ENCODE measurements at regions not wholly inside any gene's neighbourhood (a gene's known extent, or its start where the extent isn't known, plus 50 kb on each side); places are given as distances from the start of the nearest gene placed in this dataset.

- Mint-ChIP-seq H3K4me1 (no peaks in the 10 kb centered on the region), H3K9me3 (ENCODE audit: insufficient read depth) (no peaks in the 10 kb centered on the region), H3K27ac (no peak overlapping the region), H3K4me3 (no peak overlapping the region), H3K27me3 (peaks cover 18% of the 10 kb centered on the region)
- Histone ChIP-seq H3K4me2 (replicated peaks; ENCODE audit: low read depth, low read length, poor library complexity, severe bottlenecking) (no peak overlapping the region), H2AFZ (ENCODE audit: insufficient read depth, low read depth, low read length, poor library complexity, severe bottlenecking) (no peak overlapping the region), H3K27ac (ENCODE audit: low read length in 2 of 2) (no peak overlapping the region), H3K27me3 (replicated peaks in 1 of 4; ENCODE audit: control extremely low read depth in 1 of 4, control insufficient read depth in 3 of 4, insufficient read depth in 4 of 4, low read length in 3 of 4) (no peaks in the 10 kb centered on the region), H3K79me2 (ENCODE audit: control insufficient read depth, insufficient read depth, low read length) (no peaks in the 10 kb centered on the region), H3K4me1 (ENCODE audit: control insufficient read depth in 2 of 2, insufficient read depth in 2 of 2, low read length in 2 of 2) (no peaks in the 10 kb centered on the region), H3K9ac (ENCODE audit: low read length) (no peak overlapping the region), H3K36me3 (replicated peaks in 1 of 2; ENCODE audit: control extremely low read depth in 1 of 2, control insufficient read depth in 1 of 2, extremely low read depth in 1 of 2, insufficient read depth in 2 of 2, low read length in 1 of 2) (no peaks in the 10 kb centered on the region), H3K9me3 (ENCODE audit: control extremely low read depth in 1 of 3, control insufficient read depth in 2 of 3, insufficient read depth in 1 of 3, low read length in 2 of 3) (no peaks in the 10 kb centered on the region), H4K20me1 (ENCODE audit: control insufficient read depth, insufficient read depth, low read length, poor library complexity, severe bottlenecking) (no peaks in the 10 kb centered on the region), H3K4me3 (ENCODE audit: control extremely low read depth in 1 of 5, extremely low read depth in 1 of 5, insufficient read depth in 1 of 5, low read depth in 2 of 5, low read length in 4 of 5) (no peak overlapping the region)
- ATAC-seq (ENCODE audit: low read depth): no peak
- intact Hi-C loops (cut with micrococcal nuclease): no loop called here
- no peak for TF ChIP-seq EZH2 (IDR thresholded peaks at IDR 0.05; ENCODE audit: borderline replicate concordance, insufficient read depth, low read depth, low read length, poor library complexity, severe bottlenecking)
- no peak for TF ChIP-seq CTCF (IDR thresholded peaks at IDR 0.05)
- WGBS (ENCODE audit: insufficient coverage): no CpG with 5 or more reads among the region's 1 CpG
- POLR2A ChIA-PET: no interaction called here
- CTCF ChIA-PET: no interaction called here
- DNase-seq: no peak
These were observed 397.2 kb downstream of the DUSP10 start for GRCh38 chr1:221344693-221345092.

GRCh38 chr1:221347706-221348105 is 394.2 kb downstream of the DUSP10 start:
- no peaks in the 10 kb centered on the region for H4K20me1 ChIP-seq (ENCODE audit: control insufficient read depth, insufficient read depth, low read length, poor library complexity, severe bottlenecking)
- no peaks in the 10 kb centered on the region for H3K4me1 ChIP-seq (ENCODE audit: control insufficient read depth in 2 of 2, insufficient read depth in 2 of 2, low read length in 2 of 2)
- no peaks in the 10 kb centered on the region for H3K79me2 ChIP-seq (ENCODE audit: control insufficient read depth, insufficient read depth, low read length)
- H3K4me3 ChIP-seq (ENCODE audit: control extremely low read depth in 1 of 5, extremely low read depth in 1 of 5, insufficient read depth in 1 of 5, low read depth in 2 of 5, low read length in 4 of 5): no peak overlapping the region
- ChIA-PET CTCF (no interaction called here), POLR2A (no interaction called here)
- no peak overlapping the region for H3K27ac Mint-ChIP-seq
- H3K9ac ChIP-seq (ENCODE audit: low read length): no peak overlapping the region
- H3K27me3 Mint-ChIP-seq: peaks cover 12% of the 10 kb centered on the region
- H3K36me3 ChIP-seq (replicated peaks in 1 of 2; ENCODE audit: control extremely low read depth in 1 of 2, control insufficient read depth in 1 of 2, extremely low read depth in 1 of 2, insufficient read depth in 2 of 2, low read length in 1 of 2): no peaks in the 10 kb centered on the region
- intact Hi-C loops (cut with micrococcal nuclease): no loop called here
- TF ChIP-seq EZH2 (IDR thresholded peaks at IDR 0.05; ENCODE audit: borderline replicate concordance, insufficient read depth, low read depth, low read length, poor library complexity, severe bottlenecking) (no peak), CTCF (IDR thresholded peaks at IDR 0.05) (no peak)
- H3K27ac ChIP-seq (ENCODE audit: low read length in 2 of 2): no peak overlapping the region
- no peak for DNase-seq
- no peaks in the 10 kb centered on the region for H3K4me1 Mint-ChIP-seq
- no peaks in the 10 kb centered on the region for H3K27me3 ChIP-seq (replicated peaks in 1 of 4; ENCODE audit: control extremely low read depth in 1 of 4, control insufficient read depth in 3 of 4, insufficient read depth in 4 of 4, low read length in 3 of 4)
- no peaks in the 10 kb centered on the region for H3K9me3 ChIP-seq (ENCODE audit: control extremely low read depth in 1 of 3, control insufficient read depth in 2 of 3, insufficient read depth in 1 of 3, low read length in 2 of 3)
- no peak overlapping the region for H2AFZ ChIP-seq (ENCODE audit: insufficient read depth, low read depth, low read length, poor library complexity, severe bottlenecking)
- H3K9me3 Mint-ChIP-seq (ENCODE audit: insufficient read depth): no peaks in the 10 kb centered on the region
- WGBS (ENCODE audit: insufficient coverage): 44% methylated on average over 1 of the region's 2 CpGs
- no peak for ATAC-seq (ENCODE audit: low read depth)
- no peak overlapping the region for H3K4me2 ChIP-seq (replicated peaks; ENCODE audit: low read depth, low read length, poor library complexity, severe bottlenecking)
- H3K4me3 Mint-ChIP-seq: no peak overlapping the region

All from B cell (primary cell).